Muscle of arm (tissue), 1 donor: ENCODE measurements at regions not wholly inside any gene's neighbourhood (a gene's known extent, or its start where the extent isn't known, plus 50 kb on each side); places are given as distances from the start of the nearest gene placed in this dataset.

Experiments
- DNase-seq: peaks from one replicate; pipeline ENCODE4 v3.0.0-alpha.2; 2013

- DNase-seq = no peak
Observed at GRCh38 chr9:120136696-120137095, 443.3 kb downstream of the CDK5RAP2 start.

- DNase-seq = no peak
Observed at GRCh38 chr9:120117081-120117480, 462.9 kb downstream of the CDK5RAP2 start.

- DNase-seq = no peak
Observed at GRCh38 chr9:120110520-120110919, 469.4 kb downstream of the CDK5RAP2 start.

- DNase-seq = no peak
Observed at GRCh38 chr9:120109242-120109641, 470.7 kb downstream of the CDK5RAP2 start.

GRCh38 chr9:120107138-120107537, 472.8 kb downstream of the CDK5RAP2 start:
- no peak for DNase-seq

GRCh38 chr9:120104771-120105170, 475.2 kb downstream of the CDK5RAP2 start:
- DNase-seq = no peak

GRCh38 chr9:120100595-120100994, 479.4 kb downstream of the CDK5RAP2 start:
- DNase-seq = no peak

GRCh38 chr9:120099065-120099464, 480.9 kb downstream of the CDK5RAP2 start:
- no peak for DNase-seq

GRCh38 chr9:120098584-120098983, 481.4 kb downstream of the CDK5RAP2 start:
- no peak for DNase-seq

GRCh38 chr9:120091206-120091605, 488.8 kb downstream of the CDK5RAP2 start:
- no peak for DNase-seq

GRCh38 chr9:120080849-120081248, 499.1 kb downstream of the CDK5RAP2 start:
- DNase-seq = no peak

GRCh38 chr9:120078112-120078511, 501.9 kb downstream of the CDK5RAP2 start:
- DNase-seq = no peak

GRCh38 chr9:120071760-120072159, 508.2 kb downstream of the CDK5RAP2 start:
- DNase-seq = no peak

GRCh38 chr9:120066315-120066714, 513.7 kb downstream of the CDK5RAP2 start:
- no peak for DNase-seq

- no peak for DNase-seq
Observed at GRCh38 chr9:120065151-120065550, 514.8 kb downstream of the CDK5RAP2 start.

- DNase-seq = no peak
Observed at GRCh38 chr9:120045011-120045410, 535.0 kb downstream of the CDK5RAP2 start.

- DNase-seq = no peak
Observed at GRCh38 chr9:120043448-120043847, 536.5 kb downstream of the CDK5RAP2 start.

- DNase-seq = no peak
Observed at GRCh38 chr9:120040896-120041295, 539.1 kb downstream of the CDK5RAP2 start.

GRCh38 chr9:120038342-120038741, 541.6 kb downstream of the CDK5RAP2 start:
- DNase-seq = no peak

- DNase-seq = no peak
Observed at GRCh38 chr9:120032639-120033038, 547.3 kb downstream of the CDK5RAP2 start.

- DNase-seq = no peak
Observed at GRCh38 chr9:120030847-120031246, 549.1 kb downstream of the CDK5RAP2 start.

- no peak for DNase-seq
Observed at GRCh38 chr9:120018550-120018949, 561.4 kb downstream of the CDK5RAP2 start.

GRCh38 chr9:120018037-120018436, 561.9 kb downstream of the CDK5RAP2 start:
- no peak for DNase-seq

GRCh38 chr9:120016231-120016630, 563.7 kb downstream of the CDK5RAP2 start:
- DNase-seq = no peak

- DNase-seq = no peak
Observed at GRCh38 chr9:120014796-120015195, 565.2 kb downstream of the CDK5RAP2 start.
